ENCODE measurements at regions not wholly inside any gene's neighbourhood (a gene's known extent, or its start where the extent isn't known, plus 50 kb on each side); places are given as distances from the start of the nearest gene placed in this dataset.

- no peak for TF ChIP-seq TAF1 (IDR thresholded peaks at IDR 0.05; ENCODE audit: borderline replicate concordance, insufficient read depth, low read length)
- no peak for TF ChIP-seq REST (IDR thresholded peaks at IDR 0.05; ENCODE audit: insufficient read depth in 1 of 2, low read depth in 2 of 2, low read length in 2 of 2)
- TF ChIP-seq SIN3A (IDR thresholded peaks at IDR 0.05; ENCODE audit: borderline replicate concordance, insufficient read depth, low read length): no peak
- TF ChIP-seq POLR2AphosphoS5 (IDR thresholded peaks at IDR 0.05; ENCODE audit: low read depth, low read length): no peak
- TF ChIP-seq FOXP2 (optimal IDR thresholded peaks at IDR 0.05; ENCODE audit: borderline replicate concordance, extremely low read depth, extremely low read length, insufficient read depth): no peak
These were observed 123.1 kb upstream of the ESRRG start for GRCh38 chr1:216846339-216846738.

Measured in PFSK-1 (cell line).